GM12873 (cell line): ENCODE measurements at regions not wholly inside any gene's neighbourhood (a gene's known extent, or its start where the extent isn't known, plus 50 kb on each side); places are given as distances from the start of the nearest gene placed in this dataset.

Experiments used
- TF ChIP-seq, protein P1 (sequence below): IDR thresholded peaks from 2 replicates; pipeline ENCODE4 v1.5.1; 2012; ENCODE audit warnings: low read depth, mild to moderate bottlenecking, moderate library complexity, low read length, control low read depth; ENCODE audit not compliant: insufficient read depth; ENCODE audit errors: missing control alignments

DNA sequence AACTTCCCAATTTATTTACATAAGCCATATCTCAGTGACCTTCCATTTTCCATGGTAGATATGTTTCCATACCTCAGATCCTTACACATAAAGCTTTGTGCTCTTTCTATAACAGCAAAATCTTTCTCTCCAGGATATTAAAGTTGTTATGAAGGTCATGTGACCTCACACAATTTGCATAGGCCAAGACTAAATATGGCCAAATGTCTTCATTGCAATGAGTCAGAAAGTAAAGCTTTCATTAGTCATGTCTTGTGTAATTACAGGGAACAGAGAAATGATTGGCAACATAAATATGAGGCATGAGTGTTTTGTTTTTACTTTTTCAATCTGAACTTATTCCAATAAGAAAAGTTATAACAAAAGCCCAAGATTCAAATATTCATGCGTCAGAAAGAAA, 243.5 kb downstream of the ASXL3 start:
- TF ChIP-seq, protein P1, sequence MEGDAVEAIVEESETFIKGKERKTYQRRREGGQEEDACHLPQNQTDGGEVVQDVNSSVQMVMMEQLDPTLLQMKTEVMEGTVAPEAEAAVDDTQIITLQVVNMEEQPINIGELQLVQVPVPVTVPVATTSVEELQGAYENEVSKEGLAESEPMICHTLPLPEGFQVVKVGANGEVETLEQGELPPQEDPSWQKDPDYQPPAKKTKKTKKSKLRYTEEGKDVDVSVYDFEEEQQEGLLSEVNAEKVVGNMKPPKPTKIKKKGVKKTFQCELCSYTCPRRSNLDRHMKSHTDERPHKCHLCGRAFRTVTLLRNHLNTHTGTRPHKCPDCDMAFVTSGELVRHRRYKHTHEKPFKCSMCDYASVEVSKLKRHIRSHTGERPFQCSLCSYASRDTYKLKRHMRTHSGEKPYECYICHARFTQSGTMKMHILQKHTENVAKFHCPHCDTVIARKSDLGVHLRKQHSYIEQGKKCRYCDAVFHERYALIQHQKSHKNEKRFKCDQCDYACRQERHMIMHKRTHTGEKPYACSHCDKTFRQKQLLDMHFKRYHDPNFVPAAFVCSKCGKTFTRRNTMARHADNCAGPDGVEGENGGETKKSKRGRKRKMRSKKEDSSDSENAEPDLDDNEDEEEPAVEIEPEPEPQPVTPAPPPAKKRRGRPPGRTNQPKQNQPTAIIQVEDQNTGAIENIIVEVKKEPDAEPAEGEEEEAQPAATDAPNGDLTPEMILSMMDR: no peak

DNA sequence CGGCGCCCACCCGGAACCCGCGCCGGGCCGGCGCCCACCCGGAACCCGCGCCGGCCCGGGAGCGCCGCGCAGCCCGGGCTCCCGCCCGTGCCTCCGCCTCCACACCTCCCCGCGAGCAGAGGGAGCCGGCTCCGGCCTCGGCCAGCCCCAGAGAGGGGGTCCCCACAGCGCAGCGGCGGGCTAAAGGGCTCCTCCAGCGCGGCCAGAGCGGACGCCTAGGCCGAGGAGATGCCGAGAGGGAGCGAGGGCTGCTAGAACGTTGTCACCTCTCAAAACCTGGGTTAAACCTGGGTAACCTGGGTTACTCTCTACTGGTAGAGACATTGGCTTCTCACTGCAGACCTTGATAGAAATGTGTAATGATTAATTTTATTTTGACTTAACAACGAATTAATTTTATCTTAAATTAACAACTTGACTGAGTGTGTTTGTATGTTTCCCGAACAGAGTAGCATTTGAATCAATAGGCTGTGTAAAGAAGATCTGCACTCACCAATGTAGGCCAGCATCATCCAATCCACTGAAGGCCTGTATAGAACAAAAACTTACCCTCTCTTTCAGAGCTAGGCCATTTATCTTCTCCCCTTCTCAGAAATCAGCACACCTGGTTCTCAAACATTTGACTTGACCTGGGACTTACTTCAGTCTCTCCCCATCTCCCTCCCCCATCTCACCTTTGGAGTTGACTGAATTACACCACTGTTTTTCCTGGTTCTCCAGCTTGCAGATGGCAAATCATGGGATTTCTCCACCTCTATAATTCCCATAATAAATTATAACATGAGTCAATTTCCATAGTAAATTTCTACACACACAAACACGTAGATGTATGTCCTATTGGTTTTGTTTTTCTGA, 242.7 kb downstream of the ASXL3 start:
- TF ChIP-seq, protein P1: no peak

DNA sequence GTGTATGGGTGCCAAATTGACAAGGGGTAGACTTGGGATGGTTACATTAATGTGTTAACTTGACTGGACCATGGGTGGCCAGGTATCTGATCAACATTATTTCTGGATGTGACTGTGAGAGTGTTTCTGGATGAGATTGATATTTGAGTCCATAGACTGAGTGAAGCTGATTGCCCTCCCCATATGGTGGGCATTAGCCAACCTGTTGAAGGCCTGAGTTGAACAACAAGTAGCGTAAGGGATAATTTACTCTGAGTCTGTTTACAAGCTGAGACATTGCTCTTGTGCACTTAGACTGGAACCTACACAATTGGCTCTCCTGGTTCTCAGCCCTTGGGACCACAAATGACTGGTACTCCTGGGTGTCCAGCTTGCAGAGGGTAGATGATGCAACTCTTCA, 240.1 kb downstream of the ASXL3 start:
- TF ChIP-seq, protein P1: no peak

DNA sequence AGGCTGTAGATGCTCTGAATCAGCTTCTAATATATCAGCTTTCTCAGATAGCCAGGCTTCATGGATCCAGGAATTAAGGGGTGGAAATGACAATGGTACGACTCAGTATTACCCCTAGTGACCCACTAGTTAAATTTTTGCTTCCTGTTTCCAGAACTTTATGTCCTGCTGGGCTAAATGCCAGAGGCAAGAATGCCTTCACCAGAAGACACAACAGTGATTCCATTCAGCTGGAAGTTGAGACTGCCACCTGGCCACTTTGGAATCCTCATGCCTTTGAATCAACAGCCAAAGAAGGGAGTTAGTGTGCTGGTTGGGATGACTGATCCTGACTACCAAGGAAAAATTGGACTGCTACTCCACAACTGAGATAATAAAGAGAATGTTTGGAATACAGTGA, 239.1 kb downstream of the ASXL3 start:
- TF ChIP-seq, protein P1: no peak

DNA sequence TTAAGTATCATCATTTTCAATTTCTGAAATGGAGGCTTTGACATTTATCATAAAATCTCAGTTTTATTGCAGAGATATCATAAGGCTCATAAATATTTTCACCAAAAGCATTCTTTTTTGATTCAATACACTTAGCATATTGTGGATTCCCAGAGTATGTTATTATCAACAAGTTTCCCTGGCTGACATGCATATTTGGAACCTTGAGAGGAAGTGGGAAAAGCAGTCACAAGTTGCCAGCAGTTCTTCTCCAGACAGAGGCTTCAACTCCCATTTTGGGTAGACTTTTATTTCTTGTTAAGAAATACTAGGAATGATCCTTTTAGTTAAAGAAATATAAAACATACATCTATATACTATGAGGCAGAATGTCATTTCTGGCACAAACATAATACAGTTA, 236.5 kb downstream of the ASXL3 start:
- TF ChIP-seq, protein P1: no peak

DNA sequence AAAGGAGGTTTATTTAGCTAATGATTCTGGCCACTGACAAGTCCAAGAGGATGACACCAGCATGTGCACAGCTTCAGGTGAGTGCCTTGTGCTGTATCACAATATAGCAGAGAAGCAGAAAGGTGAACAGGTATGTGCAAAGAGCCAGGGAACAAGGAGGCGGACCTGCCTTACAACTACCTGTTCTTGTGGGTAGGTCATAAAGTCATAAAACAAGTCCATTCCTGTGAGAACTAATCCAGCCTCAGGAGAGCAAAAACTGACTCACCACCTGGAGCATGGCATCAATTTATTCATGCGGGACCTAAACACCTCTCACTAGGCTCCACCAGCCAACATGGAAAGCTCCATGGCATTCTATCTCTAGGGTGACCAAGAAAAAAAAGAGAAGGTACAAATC, 234.2 kb downstream of the ASXL3 start:
- TF ChIP-seq, protein P1: no peak

DNA sequence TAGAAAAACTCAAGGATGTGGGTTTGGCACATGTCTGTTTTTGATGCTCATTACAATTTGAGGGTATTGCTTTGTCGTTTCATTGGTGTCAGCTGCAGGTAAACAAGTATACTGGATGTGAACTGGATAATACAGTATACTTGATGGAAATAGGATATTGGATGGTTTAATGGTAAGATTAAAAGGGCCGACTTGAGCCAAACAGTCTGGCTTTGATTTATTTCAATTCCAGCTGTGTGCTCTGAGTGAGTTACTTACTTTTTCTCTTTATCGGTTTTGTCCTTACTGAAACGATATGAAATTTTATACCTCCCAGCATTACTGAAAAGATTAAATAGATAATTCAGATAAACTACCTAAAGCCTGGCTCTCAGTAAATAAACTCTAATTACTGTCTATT, 227.6 kb downstream of the ASXL3 start:
- TF ChIP-seq, protein P1: no peak
